T47D (cell line): ENCODE measurements at regions not wholly inside any gene's neighbourhood (a gene's known extent, or its start where the extent isn't known, plus 50 kb on each side); places are given as distances from the start of the nearest gene placed in this dataset.
A peak's percentile ranks its signal among the peaks of the same experiment; 100 is the strongest.

Experiments used
- DNase-seq, 2 experiments: peaks; one replicate each; pipeline versions ENCODE4 v3.0.0 to v3.0.0-alpha.2; 2011 to 2012; ENCODE audit warnings: low read depth in 1 of 2, low spot score in 1 of 2
- JUND ChIP-seq: IDR thresholded peaks from 2 replicates; pipeline ENCODE4 v1.6.1; 2012; ENCODE audit warnings: low read depth
- in situ Hi-C: cut with HindIII; loops from 2 replicates; pipeline ENCODE4 v1.10.0; 2016; ENCODE audit warnings: low sequenced_read_pairs, low pct_unique_long_range_greater_than_20kb

DNA sequence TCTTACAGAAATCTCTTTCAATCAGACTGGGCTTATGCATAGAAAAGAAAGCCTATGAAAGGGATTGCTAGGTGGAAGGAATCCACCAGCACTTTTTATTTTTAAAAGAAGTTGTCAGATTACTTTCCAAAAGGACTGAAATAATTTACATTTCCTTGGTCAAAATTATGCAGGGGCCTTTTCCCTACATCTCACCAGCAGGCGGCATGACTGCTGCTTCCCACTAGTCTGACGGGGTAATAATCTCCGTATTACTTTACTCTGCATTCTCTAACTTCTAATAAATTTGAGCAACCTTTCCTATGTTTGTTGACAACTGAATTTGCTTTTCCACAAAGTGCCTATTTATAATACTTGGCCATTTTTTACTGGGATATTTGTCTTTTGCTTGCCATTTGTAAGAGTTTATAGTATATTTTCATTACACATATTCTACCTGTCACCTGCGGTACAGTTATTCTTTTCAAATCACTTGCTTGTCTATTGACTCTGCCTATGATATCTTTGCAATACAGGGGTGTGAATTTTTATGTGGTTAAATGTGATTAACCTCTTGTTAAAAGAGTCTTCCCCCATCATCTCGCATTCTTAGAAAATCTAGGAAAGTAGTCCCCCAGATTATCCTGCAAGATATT, 51.9 kb upstream of the USP47 start:
- TF ChIP-seq JUND = no peak
- in situ Hi-C loops = no loop called here
- DNase-seq = peak in 1 of 2 experiments; percentile 25

DNA sequence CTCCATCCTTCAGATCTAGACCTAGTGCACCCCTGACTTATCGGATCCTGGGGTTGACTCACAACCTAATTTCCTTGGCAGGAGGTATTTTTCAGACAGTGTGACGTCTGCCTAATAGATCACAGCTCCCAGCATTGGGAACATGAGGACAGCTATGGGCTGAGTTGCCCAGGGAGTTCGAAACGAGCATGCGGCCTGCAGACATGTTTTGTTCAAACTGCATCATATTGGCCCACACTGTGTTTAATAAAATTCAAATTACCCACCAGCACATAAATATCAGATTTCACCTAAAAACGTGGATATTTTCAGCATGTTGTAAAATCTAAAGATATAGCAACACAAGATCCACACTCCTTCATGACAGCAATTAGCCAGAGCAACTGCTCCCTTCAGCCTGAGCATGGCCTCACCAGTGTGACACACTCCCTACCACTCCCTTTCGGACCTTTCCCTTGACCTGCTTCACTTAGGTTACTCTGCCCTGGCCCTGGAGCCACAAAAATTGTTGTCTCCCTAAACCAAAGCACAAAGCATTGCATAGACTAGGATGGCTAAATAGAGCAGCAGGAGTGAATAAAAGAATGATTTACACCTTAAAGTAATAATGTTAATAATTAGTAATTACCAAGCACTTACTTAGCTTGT, 53.6 kb upstream of the USP47 start:
- no peak for TF ChIP-seq JUND
- in situ Hi-C loops = no loop called here
- no peak for DNase-seq

DNA sequence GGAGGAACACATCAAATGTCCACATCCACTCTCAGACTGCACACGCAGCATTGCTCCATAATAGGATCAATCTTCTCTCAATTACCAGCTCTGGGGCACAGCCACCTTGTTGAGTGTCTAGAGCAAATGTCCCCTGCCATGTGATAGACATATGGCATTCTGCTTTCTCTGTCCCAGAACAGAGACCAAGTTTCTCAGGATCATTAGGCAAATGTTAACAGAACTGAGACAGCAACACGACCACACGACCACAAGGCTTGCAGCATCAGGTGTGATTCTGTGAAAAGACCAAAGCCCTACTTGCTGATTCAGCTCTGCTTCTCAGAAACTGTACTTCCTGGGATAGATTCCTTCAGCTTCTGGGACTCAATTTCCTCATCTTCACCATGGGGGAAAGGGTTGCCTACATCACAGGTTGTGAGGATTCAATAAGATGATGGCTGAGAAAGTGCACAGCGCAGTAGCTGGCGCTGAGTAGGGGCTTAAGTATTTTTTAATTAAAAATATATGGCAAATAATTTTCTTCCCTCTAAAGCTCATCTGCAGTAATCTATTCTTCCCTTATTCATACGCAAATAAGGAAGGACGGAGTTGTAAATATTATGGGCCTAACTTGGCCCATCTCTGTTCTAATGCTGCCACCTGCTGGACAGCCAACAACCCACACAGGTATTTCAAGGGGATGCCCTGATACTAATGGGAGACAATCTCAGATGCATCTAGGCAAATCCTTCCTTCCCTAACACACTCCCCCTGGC, 54.3 kb upstream of the USP47 start:
- peak in 1 of 2 experiments; percentile 72 for DNase-seq
- no peak for TF ChIP-seq JUND
- in situ Hi-C loops = no loop called here

DNA sequence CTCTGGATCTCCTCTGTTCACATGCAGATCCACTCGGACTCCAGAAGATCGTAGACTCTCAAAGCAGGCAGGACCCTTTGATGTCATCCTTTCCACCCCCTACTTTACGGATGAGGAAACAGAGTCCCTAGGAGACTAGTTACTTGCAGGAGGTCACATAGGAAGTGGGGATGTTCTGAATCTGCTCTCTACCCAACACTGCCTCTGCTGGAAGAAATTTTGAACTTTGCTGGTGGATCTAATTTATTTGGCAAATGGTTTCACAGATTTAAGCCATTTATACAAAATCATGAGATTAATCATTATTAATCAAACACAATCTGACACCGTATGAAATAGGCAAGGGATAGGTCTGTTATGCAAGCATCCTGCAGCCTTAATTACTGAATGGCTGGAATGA, 55.0 kb upstream of the USP47 start:
- TF ChIP-seq JUND = no peak
- in situ Hi-C loops = no loop called here
- DNase-seq = peak in 1 of 2 experiments; percentile 39

DNA sequence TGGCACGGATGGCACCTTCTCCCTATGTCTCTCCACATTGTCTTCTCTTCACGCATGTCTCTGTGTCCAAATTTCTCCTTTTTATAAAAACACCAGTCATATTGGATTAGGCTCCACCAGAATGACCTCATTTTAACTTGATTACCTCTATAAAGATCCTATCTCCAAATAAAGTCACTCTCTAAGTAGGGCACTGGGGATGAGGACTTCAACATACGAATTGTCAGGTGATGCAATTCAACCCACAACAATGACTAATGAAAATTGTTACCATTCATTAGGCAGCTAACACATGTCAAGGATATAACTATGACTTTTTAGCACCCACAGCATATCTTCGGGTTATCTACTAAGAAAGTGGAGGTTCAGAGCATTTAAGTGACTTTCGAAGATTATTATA, 55.5 kb upstream of the USP47 start:
- in situ Hi-C loops = no loop called here
- no peak for DNase-seq
- TF ChIP-seq JUND = no peak

DNA sequence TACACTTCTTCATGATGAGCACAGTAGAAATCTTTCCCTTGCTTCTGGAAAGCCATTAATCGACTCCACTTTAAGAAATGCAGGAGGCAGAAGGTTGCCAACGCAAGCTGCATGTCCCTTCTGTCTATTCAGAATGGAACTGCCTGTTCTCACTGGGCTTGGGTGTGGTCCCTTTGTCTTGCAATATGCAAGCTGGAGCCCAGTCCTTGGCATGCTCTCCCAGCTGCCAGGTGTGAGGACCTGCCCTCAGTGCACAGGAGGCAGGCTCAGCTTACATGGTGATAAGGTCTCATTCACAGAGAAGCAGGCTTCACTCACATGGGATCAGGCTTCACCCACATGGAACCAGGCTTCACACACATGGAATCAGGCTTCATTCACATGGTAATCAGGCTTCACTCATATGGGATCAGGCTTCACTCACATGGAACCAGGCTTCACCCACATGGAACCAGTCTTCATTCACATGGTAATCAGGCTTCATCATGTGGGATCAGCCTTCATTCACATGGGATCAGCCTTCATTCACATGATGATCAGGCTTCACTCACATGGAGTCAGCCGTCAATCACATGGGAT, 59.2 kb upstream of the USP47 start:
- no peak for TF ChIP-seq JUND
- in situ Hi-C loops = no loop called here
- DNase-seq = no peak

DNA sequence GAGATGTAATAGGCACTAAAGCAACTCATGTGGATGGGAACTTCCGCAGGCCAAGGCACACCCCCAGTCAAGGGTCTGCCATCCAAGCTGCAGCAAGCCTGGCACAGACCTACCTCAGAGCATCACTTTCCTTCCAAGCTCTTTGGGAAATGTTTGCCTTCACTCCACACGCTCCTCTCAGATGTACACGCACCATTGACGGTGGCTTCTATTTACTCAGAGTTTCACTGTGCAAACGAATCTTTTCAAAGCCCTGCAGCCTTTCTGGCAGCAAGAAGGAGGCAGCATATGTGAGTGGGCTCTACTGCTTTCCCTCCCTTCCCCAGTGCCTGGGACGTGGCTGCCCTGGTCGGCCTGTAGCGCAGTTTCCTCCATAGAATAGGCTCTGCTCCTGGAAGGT, 60.9 kb upstream of the USP47 start:
- in situ Hi-C loops = no loop called here
- TF ChIP-seq JUND = no peak
- DNase-seq = peak in 1 of 2 experiments; percentile 11

DNA sequence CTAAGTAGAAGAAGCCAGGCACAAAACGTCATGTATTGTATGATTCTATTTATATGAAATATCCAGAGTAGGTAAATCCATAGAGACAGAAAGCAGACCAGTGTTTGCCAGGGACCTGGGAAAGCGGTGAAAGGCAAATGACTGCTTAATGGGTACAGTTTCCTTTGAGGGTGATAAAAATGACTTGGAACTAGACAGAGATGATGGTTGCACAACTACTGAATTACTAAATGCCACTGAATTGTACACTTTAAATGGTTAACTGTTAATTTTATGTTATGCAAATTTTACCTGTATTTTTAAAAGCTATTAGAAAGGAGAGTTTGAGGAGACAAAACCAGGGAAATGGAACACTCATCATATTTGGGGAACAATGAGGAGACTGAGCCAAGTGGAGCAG, 61.8 kb upstream of the USP47 start:
- no peak for TF ChIP-seq JUND
- no peak for DNase-seq
- in situ Hi-C loops = no loop called here

DNA sequence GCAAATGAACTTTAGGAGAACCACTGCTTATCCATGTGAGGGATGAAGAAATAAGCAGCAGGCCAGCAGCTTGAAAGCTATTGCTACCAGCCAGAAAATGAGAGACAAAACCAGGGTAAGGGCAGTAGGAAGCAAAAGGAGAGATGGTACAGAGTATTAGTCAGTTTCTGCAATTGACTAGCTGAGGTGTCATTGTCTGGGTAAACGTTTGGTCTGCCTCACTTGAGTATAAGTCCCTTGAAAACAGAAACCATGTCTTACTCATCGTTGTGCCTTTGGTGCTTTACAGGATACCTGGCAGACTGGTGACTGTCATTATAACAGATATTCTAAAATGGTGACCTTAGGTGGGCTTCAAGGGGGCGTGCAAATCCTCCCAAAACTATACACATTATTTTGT, 63.9 kb upstream of the USP47 start:
- no peak for DNase-seq
- TF ChIP-seq JUND = no peak
- in situ Hi-C loops = no loop called here

DNA sequence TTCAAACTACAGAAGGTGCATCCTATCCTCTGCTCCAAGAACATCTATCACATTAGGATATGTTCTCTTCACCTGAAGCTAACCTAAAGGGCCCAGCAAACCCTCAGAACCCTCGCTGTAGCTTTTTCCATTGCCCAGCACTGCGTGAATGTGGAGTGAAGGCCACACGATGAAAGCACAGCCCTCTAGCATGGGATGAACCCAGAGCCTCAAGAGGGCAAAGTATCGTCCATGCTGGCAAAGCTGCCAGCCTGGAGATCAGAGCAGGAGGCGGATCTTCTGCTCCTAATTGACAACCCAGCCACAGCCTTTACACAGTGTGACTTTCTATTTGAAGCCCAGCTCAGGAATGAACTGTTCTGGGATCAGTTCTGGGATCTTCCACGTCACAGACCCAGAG, 65.1 kb upstream of the USP47 start:
- no peak for DNase-seq
- no peak for TF ChIP-seq JUND
- in situ Hi-C loops = no loop called here

DNA sequence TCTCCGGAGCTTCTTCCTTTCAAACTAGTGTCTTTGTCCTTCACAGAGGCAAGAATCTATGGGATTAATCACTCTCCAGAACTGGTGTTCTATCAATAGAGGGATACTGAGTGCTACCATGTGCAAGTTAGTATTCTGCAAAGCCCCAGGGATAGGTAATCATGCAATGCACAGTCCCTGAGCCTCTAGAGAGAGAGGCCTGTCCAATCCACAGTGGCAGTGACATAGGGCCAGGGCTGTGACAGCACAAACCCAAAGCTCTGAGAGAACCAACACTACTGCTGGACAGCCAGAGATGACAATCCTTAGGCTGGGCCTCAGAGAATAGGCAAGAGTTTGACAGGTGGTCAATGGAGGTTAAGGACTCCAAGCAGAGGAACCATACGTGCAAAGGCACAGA, 66.8 kb upstream of the USP47 start:
- no peak for TF ChIP-seq JUND
- no peak for DNase-seq
- in situ Hi-C loops = no loop called here

DNA sequence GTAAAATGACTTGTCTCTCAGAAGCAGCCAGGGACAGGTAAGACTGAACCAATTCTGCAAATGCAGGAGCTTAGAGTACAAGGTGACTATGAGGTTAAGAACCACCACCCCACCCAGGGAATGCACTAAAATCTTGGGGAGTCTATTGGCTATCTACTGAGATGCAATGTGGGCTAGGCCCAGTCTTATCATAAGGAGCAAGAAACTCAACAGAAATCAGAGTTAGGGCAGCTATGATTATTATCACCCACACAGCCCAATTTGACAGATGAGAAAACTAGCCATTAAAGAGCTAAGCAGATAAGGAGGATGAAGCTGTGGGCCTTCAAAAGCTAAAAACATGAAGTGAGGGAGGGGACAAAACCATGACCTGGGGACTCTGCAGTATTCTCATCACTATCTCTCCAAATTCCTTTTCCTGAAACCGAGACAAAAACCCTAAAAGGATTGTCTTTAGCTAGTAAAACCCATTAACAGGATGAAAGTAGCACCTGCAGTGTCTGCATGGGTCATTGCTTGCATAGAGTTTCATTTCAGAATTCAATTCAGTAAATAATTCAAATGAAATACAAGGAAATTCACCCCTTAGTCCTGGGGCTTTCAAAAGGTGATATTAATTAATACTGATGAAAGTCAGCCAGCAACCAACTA, 68.8 kb upstream of the USP47 start:
- DNase-seq = no peak

DNA sequence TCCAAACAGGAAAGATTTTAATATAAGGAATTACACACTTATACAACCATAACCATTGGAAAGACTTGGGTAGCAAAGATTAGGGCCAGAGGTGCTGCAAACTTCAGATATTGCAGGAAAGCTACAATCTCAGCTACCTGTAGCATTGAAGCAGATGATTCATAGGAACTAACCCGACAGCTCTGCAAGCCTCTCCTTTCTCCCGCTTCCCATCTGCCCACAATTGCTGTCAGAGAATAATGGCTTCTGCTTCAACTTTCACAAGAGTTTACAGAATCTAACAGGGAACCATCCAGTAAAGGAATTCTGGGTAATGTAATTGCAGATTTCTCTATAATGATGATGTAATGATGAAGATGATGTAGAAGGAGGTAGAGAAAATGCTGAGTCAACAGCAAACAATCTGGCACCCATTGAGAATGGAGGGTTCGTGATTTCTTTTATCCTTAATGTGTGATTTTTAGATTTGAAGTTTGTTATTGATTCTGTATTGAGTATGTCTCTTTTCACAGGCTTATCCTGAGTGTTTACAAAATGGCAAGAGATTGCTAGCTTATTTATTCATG, 70.8 kb upstream of the USP47 start:
- TF ChIP-seq JUND = no peak
- no peak for DNase-seq
- in situ Hi-C loops = no loop called here

More for the DNA sequence above, 68.8 kb upstream of the USP47 start:
- in situ Hi-C loops = no loop called here
- no peak for TF ChIP-seq JUND
